ENCODE measurements at regions not wholly inside any gene's neighbourhood (a gene's known extent, or its start where the extent isn't known, plus 50 kb on each side); places are given as distances from the start of the nearest gene placed in this dataset.

- Histone ChIP-seq H3K4me3 (ENCODE audit: control insufficient read depth in 1 of 7, extremely low read depth in 1 of 7, insufficient read depth in 4 of 7, low read depth in 2 of 7, low read length in 6 of 7) (no peak overlapping the region), H3K27me3 (replicated peaks in 2 of 5; ENCODE audit: control insufficient read depth in 4 of 5, insufficient read depth in 5 of 5, low read length in 4 of 5) (no peaks in the 10 kb centered on the region), H3K27ac (ENCODE audit: insufficient read depth in 1 of 2, low read depth in 1 of 2, low read length in 2 of 2, poor library complexity in 1 of 2, severe bottlenecking in 2 of 2) (no peak overlapping the region), H3K4me1 (ENCODE audit: control extremely low read depth in 1 of 4, control insufficient read depth in 4 of 4, insufficient read depth in 4 of 4, low read length in 3 of 4) (no peaks in the 10 kb centered on the region), H3K9me3 (ENCODE audit: control extremely low read depth in 1 of 5, control insufficient read depth in 4 of 5, insufficient read depth in 2 of 5, low read depth in 1 of 5, low read length in 4 of 5) (no peaks in the 10 kb centered on the region), H3K36me3 (ENCODE audit: control insufficient read depth in 4 of 4, insufficient read depth in 4 of 4, low read length in 3 of 4) (no peaks in the 10 kb centered on the region)
- WGBS (ENCODE audit: insufficient coverage), result no CpG with 5 or more reads among the region's 2 CpGs
- POLR2A ChIA-PET, result no interaction called here
- DNase-seq, result no peak
- CTCF ChIA-PET, result no interaction called here
Measured at GRCh38 chr7:26924149-26924767, 59.9 kb upstream of the SKAP2 start.

- CTCF ChIA-PET, result no interaction called here
- POLR2A ChIA-PET, result no interaction called here
- no CpG with 5 or more reads among the region's 2 CpGs for WGBS (ENCODE audit: insufficient coverage)
- no peak overlapping the region for H3K27ac ChIP-seq (ENCODE audit: insufficient read depth in 1 of 2, low read depth in 1 of 2, low read length in 2 of 2, poor library complexity in 1 of 2, severe bottlenecking in 2 of 2)
- H3K4me3 ChIP-seq (ENCODE audit: control insufficient read depth in 1 of 7, extremely low read depth in 1 of 7, insufficient read depth in 4 of 7, low read depth in 2 of 7, low read length in 6 of 7), result no peak overlapping the region
- H3K4me1 ChIP-seq (ENCODE audit: control extremely low read depth in 1 of 4, control insufficient read depth in 4 of 4, insufficient read depth in 4 of 4, low read length in 3 of 4), result no peaks in the 10 kb centered on the region
- no peaks in the 10 kb centered on the region for H3K27me3 ChIP-seq (replicated peaks in 2 of 5; ENCODE audit: control insufficient read depth in 4 of 5, insufficient read depth in 5 of 5, low read length in 4 of 5)
- H3K9me3 ChIP-seq (ENCODE audit: control extremely low read depth in 1 of 5, control insufficient read depth in 4 of 5, insufficient read depth in 2 of 5, low read depth in 1 of 5, low read length in 4 of 5), result no peaks in the 10 kb centered on the region
- no peaks in the 10 kb centered on the region for H3K36me3 ChIP-seq (ENCODE audit: control insufficient read depth in 4 of 4, insufficient read depth in 4 of 4, low read length in 3 of 4)
- DNase-seq, result no peak
Measured at GRCh38 chr7:26919906-26920493, 55.6 kb upstream of the SKAP2 start.

GRCh38 chr7:26918241-26918640, 53.9 kb upstream of the SKAP2 start:
- Histone ChIP-seq H3K27ac (ENCODE audit: insufficient read depth in 1 of 2, low read depth in 1 of 2, low read length in 2 of 2, poor library complexity in 1 of 2, severe bottlenecking in 2 of 2) (no peak overlapping the region), H3K4me1 (ENCODE audit: control extremely low read depth in 1 of 4, control insufficient read depth in 4 of 4, insufficient read depth in 4 of 4, low read length in 3 of 4) (no peaks in the 10 kb centered on the region), H3K4me3 (ENCODE audit: control insufficient read depth in 1 of 7, extremely low read depth in 1 of 7, insufficient read depth in 4 of 7, low read depth in 2 of 7, low read length in 6 of 7) (no peak overlapping the region), H3K27me3 (replicated peaks in 2 of 5; ENCODE audit: control insufficient read depth in 4 of 5, insufficient read depth in 5 of 5, low read length in 4 of 5) (no peaks in the 10 kb centered on the region), H3K9me3 (ENCODE audit: control extremely low read depth in 1 of 5, control insufficient read depth in 4 of 5, insufficient read depth in 2 of 5, low read depth in 1 of 5, low read length in 4 of 5) (no peaks in the 10 kb centered on the region), H3K36me3 (ENCODE audit: control insufficient read depth in 4 of 4, insufficient read depth in 4 of 4, low read length in 3 of 4) (no peaks in the 10 kb centered on the region)
- no peak for DNase-seq
- ChIA-PET CTCF (no interaction called here), POLR2A (no interaction called here)

GRCh38 chr7:26916779-26917320, 52.5 kb upstream of the SKAP2 start:
- CTCF ChIA-PET, result interaction anchor here (1.3 to 1.6 kb wide), 2 partner anchors 9 kb away, joined by 3 read pairs; no protein-coding TSS in a partner anchor

GRCh38 chr7:26916336-26916735, 51.9 kb upstream of the SKAP2 start:
- Histone ChIP-seq H3K36me3 (ENCODE audit: control insufficient read depth in 4 of 4, insufficient read depth in 4 of 4, low read length in 3 of 4) (no peaks in the 10 kb centered on the region), H3K27me3 (replicated peaks in 2 of 5; ENCODE audit: control insufficient read depth in 4 of 5, insufficient read depth in 5 of 5, low read length in 4 of 5) (no peaks in the 10 kb centered on the region), H3K4me1 (ENCODE audit: control extremely low read depth in 1 of 4, control insufficient read depth in 4 of 4, insufficient read depth in 4 of 4, low read length in 3 of 4) (peaks cover 0 to 2% (median 0%) of the 10 kb centered on the region in 4 experiments), H3K27ac (ENCODE audit: insufficient read depth in 1 of 2, low read depth in 1 of 2, low read length in 2 of 2, poor library complexity in 1 of 2, severe bottlenecking in 2 of 2) (no peak overlapping the region), H3K9me3 (ENCODE audit: control extremely low read depth in 1 of 5, control insufficient read depth in 4 of 5, insufficient read depth in 2 of 5, low read depth in 1 of 5, low read length in 4 of 5) (no peaks in the 10 kb centered on the region), H3K4me3 (ENCODE audit: control insufficient read depth in 1 of 7, extremely low read depth in 1 of 7, insufficient read depth in 4 of 7, low read depth in 2 of 7, low read length in 6 of 7) (no peak overlapping the region)
- POLR2A ChIA-PET, result no interaction called here
- CTCF ChIA-PET, result interaction anchor here (1.3 to 1.6 kb wide), 2 partner anchors 8 to 9 kb away, joined by 3 read pairs; no protein-coding TSS in a partner anchor
- no peak for DNase-seq

More at GRCh38 chr7:26916779-26917320, 52.5 kb upstream of the SKAP2 start:
- WGBS (ENCODE audit: insufficient coverage), result no CpG with 5 or more reads among the region's 3 CpGs
- Histone ChIP-seq H3K9me3 (ENCODE audit: control extremely low read depth in 1 of 5, control insufficient read depth in 4 of 5, insufficient read depth in 2 of 5, low read depth in 1 of 5, low read length in 4 of 5) (no peaks in the 10 kb centered on the region), H3K4me3 (ENCODE audit: control insufficient read depth in 1 of 7, extremely low read depth in 1 of 7, insufficient read depth in 4 of 7, low read depth in 2 of 7, low read length in 6 of 7) (no peak overlapping the region), H3K27ac (ENCODE audit: insufficient read depth in 1 of 2, low read depth in 1 of 2, low read length in 2 of 2, poor library complexity in 1 of 2, severe bottlenecking in 2 of 2) (no peak overlapping the region), H3K36me3 (ENCODE audit: control insufficient read depth in 4 of 4, insufficient read depth in 4 of 4, low read length in 3 of 4) (no peaks in the 10 kb centered on the region), H3K4me1 (ENCODE audit: control extremely low read depth in 1 of 4, control insufficient read depth in 4 of 4, insufficient read depth in 4 of 4, low read length in 3 of 4) (peaks cover 0 to 2% (median 0%) of the 10 kb centered on the region in 4 experiments), H3K27me3 (replicated peaks in 2 of 5; ENCODE audit: control insufficient read depth in 4 of 5, insufficient read depth in 5 of 5, low read length in 4 of 5) (no peaks in the 10 kb centered on the region)
- POLR2A ChIA-PET, result no interaction called here
- DNase-seq, result no peak

All from common myeloid progenitor, CD34-positive (primary cell).